ENCODE measurements at regions not wholly inside any gene's neighbourhood (a gene's known extent, or its start where the extent isn't known, plus 50 kb on each side); places are given as distances from the start of the nearest gene placed in this dataset.

DNA sequence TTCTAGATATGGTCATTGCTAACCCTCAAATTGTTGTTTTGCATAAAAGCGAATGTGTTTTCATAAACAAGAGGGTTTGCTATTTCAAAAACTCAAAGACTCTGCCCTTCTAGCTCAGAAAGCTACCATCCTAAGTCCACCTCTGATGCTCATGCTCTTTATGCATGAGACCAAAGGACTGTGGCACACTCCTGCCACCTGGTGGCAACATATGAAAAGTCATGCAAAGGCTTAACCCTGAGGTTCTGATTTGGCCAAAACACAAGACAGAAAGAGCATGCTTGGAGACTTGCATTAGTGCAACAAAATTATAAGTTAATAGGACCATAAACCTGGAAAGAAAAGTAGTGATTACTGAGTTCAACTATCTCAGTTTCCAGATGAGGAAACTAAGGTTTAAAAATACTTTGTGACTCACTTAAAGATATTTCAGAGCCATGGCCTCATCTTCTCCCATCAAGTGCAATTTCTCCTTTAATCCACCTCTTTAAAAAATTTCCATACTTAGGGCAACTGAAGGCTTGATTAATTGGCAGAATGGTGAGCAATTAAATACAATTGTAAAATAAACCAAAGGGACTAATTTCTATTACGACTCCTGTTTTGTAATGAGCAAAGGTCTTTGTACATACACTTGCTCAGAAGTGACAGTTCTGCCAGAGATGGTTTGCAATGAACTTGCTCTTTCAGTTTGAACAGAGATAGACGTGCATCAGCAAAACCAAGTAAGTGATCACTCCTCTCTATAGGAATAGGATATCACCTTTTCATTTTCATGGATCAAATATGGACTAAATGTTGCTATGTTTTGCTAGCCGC, 110.7 kb upstream of the RAD23B start:
- H3K27me3 ChIP-seq (ENCODE audit: control insufficient read depth in 2 of 2, insufficient read depth in 1 of 2, low read length in 1 of 2) = no peaks in the 10 kb centered on the region
- no peaks in the 10 kb centered on the region for H3K36me3 ChIP-seq (ENCODE audit: control insufficient read depth in 2 of 2, insufficient read depth in 2 of 2, low read length in 1 of 2)
- H3K27ac ChIP-seq (ENCODE audit: low read depth in 1 of 2, low read length in 1 of 2) = no peak overlapping the region
- H3K4me1 ChIP-seq (ENCODE audit: control insufficient read depth in 2 of 2, insufficient read depth in 2 of 2, low read length in 2 of 2) = peaks cover 0 to 3% of the 10 kb centered on the region in 2 donors
- H3K9me3 ChIP-seq (ENCODE audit: control insufficient read depth in 2 of 2, insufficient read depth in 1 of 2, low read length in 1 of 2) = no peaks in the 10 kb centered on the region
- H3K4me3 ChIP-seq (ENCODE audit: low read length in 2 of 2) = no peak overlapping the region
- 74% methylated on average over 4 of the region's 4 CpGs for whole genome bisulfite sequencing
- peak; percentile 21 to 80 (median 63) for DNase-seq (ENCODE audit: low read depth in 6 of 9, low spot score in 9 of 9)

DNA sequence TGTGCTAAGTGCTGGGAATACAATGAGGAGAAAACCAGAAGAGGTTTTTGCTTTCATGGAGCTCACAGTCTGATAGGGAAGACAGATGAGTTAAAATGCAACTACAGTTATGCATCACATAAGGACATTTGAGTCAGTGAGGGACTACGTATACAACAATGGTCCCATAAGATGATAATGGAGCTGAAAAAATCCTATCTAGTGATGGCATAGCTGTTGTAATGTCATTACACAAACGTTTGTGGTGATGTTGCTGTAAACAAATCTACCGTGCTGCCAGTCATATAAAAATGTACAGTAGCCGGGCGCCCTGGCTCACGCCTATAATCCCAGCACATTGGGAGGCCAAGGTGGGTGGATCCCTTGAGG, 110.1 kb upstream of the RAD23B start:
- Histone ChIP-seq H3K4me1 (ENCODE audit: control insufficient read depth in 2 of 2, insufficient read depth in 2 of 2, low read length in 2 of 2) (peaks cover 0 to 3% of the 10 kb centered on the region in 2 donors), H3K27me3 (ENCODE audit: control insufficient read depth in 2 of 2, insufficient read depth in 1 of 2, low read length in 1 of 2) (no peaks in the 10 kb centered on the region), H3K9me3 (ENCODE audit: control insufficient read depth in 2 of 2, insufficient read depth in 1 of 2, low read length in 1 of 2) (no peaks in the 10 kb centered on the region), H3K36me3 (ENCODE audit: control insufficient read depth in 2 of 2, insufficient read depth in 2 of 2, low read length in 1 of 2) (no peaks in the 10 kb centered on the region), H3K27ac (ENCODE audit: low read depth in 1 of 2, low read length in 1 of 2) (no peak overlapping the region), H3K4me3 (ENCODE audit: low read length in 2 of 2) (no peak overlapping the region)
- 90% methylated on average over 6 of the region's 6 CpGs for WGBS
- DNase-seq (ENCODE audit: low read depth in 6 of 9, low spot score in 9 of 9) = no peak

DNA sequence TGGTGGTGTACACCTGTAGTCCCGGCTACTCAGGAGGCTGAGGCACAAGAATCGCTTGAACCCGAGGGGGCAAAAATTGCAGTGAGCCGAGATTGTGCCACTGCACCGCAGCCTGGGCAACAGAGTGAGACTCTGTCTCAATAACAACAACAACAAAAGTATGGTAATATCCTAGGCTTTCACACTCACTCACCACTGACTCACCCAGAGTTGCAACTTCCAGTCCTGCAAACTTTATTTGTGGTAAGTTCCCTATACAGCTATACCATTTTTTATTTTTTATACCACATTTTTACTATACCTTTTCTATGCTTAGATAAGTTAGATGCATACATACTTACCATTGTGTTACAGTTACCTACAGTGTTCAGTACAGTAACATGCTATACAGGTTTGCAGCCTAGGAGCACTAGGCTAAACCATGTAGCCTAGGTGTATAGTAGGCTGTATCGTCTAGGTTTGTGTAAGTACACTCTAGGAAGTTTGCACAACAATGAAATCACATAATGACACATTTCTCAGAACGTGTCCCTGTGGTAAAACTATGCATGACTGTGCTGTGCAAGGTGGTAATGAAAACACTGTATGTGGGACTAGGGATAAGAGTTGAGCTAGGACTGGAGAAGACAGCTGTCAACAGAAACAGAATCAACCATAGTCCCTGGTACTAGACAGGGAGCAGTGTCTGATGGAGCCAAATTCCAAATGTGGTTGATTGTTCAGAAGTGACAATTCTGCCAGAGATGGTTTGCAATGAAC, 109.5 kb upstream of the RAD23B start:
- 95% methylated on average over 7 of the region's 7 CpGs for WGBS
- no peak for DNase-seq (ENCODE audit: low read depth in 6 of 9, low spot score in 9 of 9)
- H3K27ac ChIP-seq (ENCODE audit: low read depth in 1 of 2, low read length in 1 of 2) = no peak overlapping the region
- H3K4me3 ChIP-seq (ENCODE audit: low read length in 2 of 2) = no peak overlapping the region
- H3K9me3 ChIP-seq (ENCODE audit: control insufficient read depth in 2 of 2, insufficient read depth in 1 of 2, low read length in 1 of 2) = no peaks in the 10 kb centered on the region
- H3K36me3 ChIP-seq (ENCODE audit: control insufficient read depth in 2 of 2, insufficient read depth in 2 of 2, low read length in 1 of 2) = no peaks in the 10 kb centered on the region
- peaks cover 0 to 3% of the 10 kb centered on the region in 2 donors for H3K4me1 ChIP-seq (ENCODE audit: control insufficient read depth in 2 of 2, insufficient read depth in 2 of 2, low read length in 2 of 2)
- H3K27me3 ChIP-seq (ENCODE audit: control insufficient read depth in 2 of 2, insufficient read depth in 1 of 2, low read length in 1 of 2) = no peaks in the 10 kb centered on the region

DNA sequence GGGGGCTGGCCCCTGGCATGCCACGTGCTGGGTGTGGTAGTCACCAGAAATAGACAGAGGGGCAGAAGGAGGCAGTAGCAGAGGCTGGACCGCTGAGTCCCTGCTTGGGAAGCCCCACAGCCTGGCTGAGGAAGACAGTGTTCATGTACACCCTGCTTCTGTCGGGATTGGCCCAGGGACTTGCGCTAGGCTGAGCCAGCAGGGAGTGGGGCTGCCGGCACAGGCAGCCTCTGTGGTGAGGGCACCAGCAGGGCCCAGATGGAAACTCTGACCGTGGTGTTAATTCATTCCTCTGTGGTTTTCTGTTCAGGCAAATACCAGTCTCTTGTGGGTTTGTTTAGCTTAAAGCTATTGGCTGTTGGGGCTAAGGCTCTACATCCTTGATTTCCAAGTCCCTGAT, 108.6 kb upstream of the RAD23B start:
- Histone ChIP-seq H3K36me3 (ENCODE audit: control insufficient read depth in 2 of 2, insufficient read depth in 2 of 2, low read length in 1 of 2) (no peaks in the 10 kb centered on the region), H3K4me1 (ENCODE audit: control insufficient read depth in 2 of 2, insufficient read depth in 2 of 2, low read length in 2 of 2) (peaks cover 0 to 3% of the 10 kb centered on the region in 2 donors), H3K9me3 (ENCODE audit: control insufficient read depth in 2 of 2, insufficient read depth in 1 of 2, low read length in 1 of 2) (no peaks in the 10 kb centered on the region), H3K4me3 (ENCODE audit: low read length in 2 of 2) (no peak overlapping the region), H3K27ac (ENCODE audit: low read depth in 1 of 2, low read length in 1 of 2) (no peak overlapping the region), H3K27me3 (ENCODE audit: control insufficient read depth in 2 of 2, insufficient read depth in 1 of 2, low read length in 1 of 2) (no peaks in the 10 kb centered on the region)
- WGBS = 69% methylated on average over 6 of the region's 6 CpGs
- no peak for DNase-seq (ENCODE audit: low read depth in 6 of 9, low spot score in 9 of 9)

DNA sequence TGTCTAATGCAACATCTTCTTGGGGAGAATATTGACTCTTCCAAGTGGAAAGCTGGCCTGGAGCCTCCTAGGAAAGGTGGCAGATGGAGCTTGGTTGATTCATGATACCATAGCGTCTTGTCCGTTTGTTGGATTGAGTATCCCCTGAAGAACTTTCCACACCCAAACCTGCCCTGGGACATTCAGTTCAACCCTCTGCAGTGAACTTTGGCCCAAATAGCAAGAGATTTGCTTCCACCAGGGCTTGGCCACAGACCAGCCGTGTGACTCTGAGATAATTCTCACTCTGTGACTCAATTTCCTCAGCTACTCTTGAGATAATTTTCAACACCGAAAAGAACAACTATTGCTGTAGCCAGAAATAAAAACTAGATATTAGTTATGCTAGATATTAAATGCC, 108.0 kb upstream of the RAD23B start:
- 95% methylated on average over 4 of the region's 4 CpGs for WGBS
- H3K4me1 ChIP-seq (ENCODE audit: control insufficient read depth in 2 of 2, insufficient read depth in 2 of 2, low read length in 2 of 2) = peaks cover 0 to 3% of the 10 kb centered on the region in 2 donors
- DNase-seq (ENCODE audit: low read depth in 6 of 9, low spot score in 9 of 9) = no peak
- no peaks in the 10 kb centered on the region for H3K27me3 ChIP-seq (ENCODE audit: control insufficient read depth in 2 of 2, insufficient read depth in 1 of 2, low read length in 1 of 2)
- H3K9me3 ChIP-seq (ENCODE audit: control insufficient read depth in 2 of 2, insufficient read depth in 1 of 2, low read length in 1 of 2) = no peaks in the 10 kb centered on the region
- H3K36me3 ChIP-seq (ENCODE audit: control insufficient read depth in 2 of 2, insufficient read depth in 2 of 2, low read length in 1 of 2) = no peaks in the 10 kb centered on the region
- H3K27ac ChIP-seq (ENCODE audit: low read depth in 1 of 2, low read length in 1 of 2) = no peak overlapping the region
- no peak overlapping the region for H3K4me3 ChIP-seq (ENCODE audit: low read length in 2 of 2)

DNA sequence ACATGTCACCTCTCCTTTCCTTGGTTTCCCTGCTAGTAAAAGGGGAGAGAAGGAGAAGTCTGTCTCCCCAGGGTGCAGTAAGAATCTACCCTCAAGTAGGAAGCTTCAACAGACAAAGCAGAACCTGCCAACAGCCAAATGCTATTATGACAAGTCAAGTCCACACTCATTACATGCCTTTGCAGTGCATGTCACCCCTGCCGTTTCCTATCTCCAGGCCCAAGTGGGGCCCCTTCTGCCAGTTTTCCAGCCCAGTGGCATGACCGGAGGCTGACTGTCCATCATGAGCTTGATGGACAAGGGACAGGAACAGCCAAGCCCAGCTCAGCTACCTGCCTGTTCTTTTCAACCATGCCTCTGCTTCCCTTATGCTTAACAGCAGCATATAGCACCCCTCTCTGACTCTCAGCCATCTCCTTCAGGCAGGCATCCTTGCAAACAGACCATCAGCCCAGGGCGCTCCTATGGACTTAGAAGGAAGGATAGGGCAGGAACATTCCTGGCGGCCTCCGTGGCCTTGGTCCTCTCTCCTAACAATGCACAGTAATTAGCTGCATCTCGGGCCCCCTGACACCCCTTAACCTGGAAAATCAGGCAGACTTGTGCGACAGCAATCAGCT, 107.2 kb upstream of the RAD23B start:
- H3K27ac ChIP-seq (ENCODE audit: low read depth in 1 of 2, low read length in 1 of 2) = no peak overlapping the region
- no peaks in the 10 kb centered on the region for H3K9me3 ChIP-seq (ENCODE audit: control insufficient read depth in 2 of 2, insufficient read depth in 1 of 2, low read length in 1 of 2)
- WGBS = 94% methylated on average over 7 of the region's 7 CpGs
- DNase-seq (ENCODE audit: low read depth in 6 of 9, low spot score in 9 of 9) = no peak
- H3K4me3 ChIP-seq (ENCODE audit: low read length in 2 of 2) = no peak overlapping the region
- no peaks in the 10 kb centered on the region for H3K27me3 ChIP-seq (ENCODE audit: control insufficient read depth in 2 of 2, insufficient read depth in 1 of 2, low read length in 1 of 2)
- no peaks in the 10 kb centered on the region for H3K36me3 ChIP-seq (ENCODE audit: control insufficient read depth in 2 of 2, insufficient read depth in 2 of 2, low read length in 1 of 2)
- H3K4me1 ChIP-seq (ENCODE audit: control insufficient read depth in 2 of 2, insufficient read depth in 2 of 2, low read length in 2 of 2) = peaks cover 0 to 3% of the 10 kb centered on the region in 2 donors

DNA sequence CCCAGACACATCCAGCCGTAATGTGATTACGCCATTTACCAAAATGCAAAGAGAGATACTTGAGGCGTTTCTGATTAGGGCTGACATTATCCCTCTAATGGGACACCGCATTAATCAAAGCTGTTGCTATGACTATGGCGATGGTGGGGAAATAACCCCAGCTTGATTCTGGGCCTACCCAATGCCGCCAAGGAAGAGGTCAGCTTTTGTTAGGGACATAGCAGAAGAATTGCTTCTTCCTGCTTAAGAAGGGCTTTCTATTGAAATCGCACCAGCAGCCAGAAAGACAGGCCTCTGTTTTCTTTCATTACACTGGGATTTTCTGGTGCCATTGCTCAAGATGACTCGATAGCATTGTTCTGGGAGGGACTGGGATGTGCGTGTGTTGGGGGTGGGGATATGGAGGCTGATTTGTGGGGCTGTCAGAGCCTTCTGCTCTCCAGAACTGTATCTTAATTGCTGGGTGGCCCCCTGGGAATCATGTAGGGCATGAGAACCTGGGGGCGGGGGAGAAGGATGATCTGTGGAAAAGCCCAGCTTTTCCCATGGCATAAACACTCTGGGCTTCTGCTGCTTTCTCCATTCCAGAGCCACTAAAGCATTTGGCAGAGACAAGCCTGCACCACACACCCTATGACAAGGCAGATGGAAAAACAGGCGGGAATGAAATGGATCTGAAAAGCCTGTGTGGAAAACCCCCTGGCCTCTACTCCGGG, 106.5 kb upstream of the RAD23B start:
- Histone ChIP-seq H3K36me3 (ENCODE audit: control insufficient read depth in 2 of 2, insufficient read depth in 2 of 2, low read length in 1 of 2) (no peaks in the 10 kb centered on the region), H3K4me1 (ENCODE audit: control insufficient read depth in 2 of 2, insufficient read depth in 2 of 2, low read length in 2 of 2) (peaks cover 0 to 3% of the 10 kb centered on the region in 2 donors), H3K27me3 (ENCODE audit: control insufficient read depth in 2 of 2, insufficient read depth in 1 of 2, low read length in 1 of 2) (no peaks in the 10 kb centered on the region), H3K27ac (ENCODE audit: low read depth in 1 of 2, low read length in 1 of 2) (peak overlapping the region in 1 of 2 donors; percentile 14), H3K4me3 (ENCODE audit: low read length in 2 of 2) (no peak overlapping the region), H3K9me3 (ENCODE audit: control insufficient read depth in 2 of 2, insufficient read depth in 1 of 2, low read length in 1 of 2) (no peaks in the 10 kb centered on the region)
- 91% methylated on average over 12 of the region's 12 CpGs for WGBS
- peak in 1 of 9 donors; percentile 15 for DNase-seq (ENCODE audit: low read depth in 6 of 9, low spot score in 9 of 9)

DNA sequence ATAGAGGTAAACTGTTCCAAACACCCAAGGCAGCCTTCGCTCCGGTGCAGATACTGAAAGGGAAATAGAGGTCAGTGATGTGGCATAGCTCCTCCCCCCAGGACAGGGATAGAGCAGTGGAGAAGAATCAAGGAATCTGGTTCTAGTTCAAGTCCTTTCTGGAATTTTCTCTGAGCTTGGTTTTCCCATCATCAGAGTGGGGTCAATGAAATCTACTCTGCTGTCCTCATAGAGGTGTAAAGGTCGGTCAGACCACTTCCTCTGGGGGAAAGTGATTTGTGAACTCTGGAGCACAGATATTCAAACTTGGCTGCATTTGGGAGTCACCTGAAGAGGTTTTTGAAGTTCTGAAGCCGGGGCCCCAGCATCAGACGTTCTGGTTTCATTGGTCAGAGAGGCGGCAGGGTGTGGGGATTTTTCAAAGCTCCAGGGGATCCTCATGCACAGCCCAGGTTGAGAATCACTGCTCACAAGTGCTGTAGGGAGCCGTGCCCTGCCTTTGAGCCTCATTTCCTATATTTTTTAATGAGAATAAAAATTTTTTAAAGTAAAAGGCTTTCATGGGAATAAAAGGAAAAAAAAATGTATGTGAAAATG, 105.7 kb upstream of the RAD23B start:
- Histone ChIP-seq H3K27me3 (ENCODE audit: control insufficient read depth in 2 of 2, insufficient read depth in 1 of 2, low read length in 1 of 2) (no peaks in the 10 kb centered on the region), H3K4me1 (ENCODE audit: control insufficient read depth in 2 of 2, insufficient read depth in 2 of 2, low read length in 2 of 2) (peaks cover 0 to 3% of the 10 kb centered on the region in 2 donors), H3K27ac (ENCODE audit: low read depth in 1 of 2, low read length in 1 of 2) (peak overlapping the region in 1 of 2 donors; percentile 37), H3K4me3 (ENCODE audit: low read length in 2 of 2) (no peak overlapping the region), H3K9me3 (ENCODE audit: control insufficient read depth in 2 of 2, insufficient read depth in 1 of 2, low read length in 1 of 2) (no peaks in the 10 kb centered on the region), H3K36me3 (ENCODE audit: control insufficient read depth in 2 of 2, insufficient read depth in 2 of 2, low read length in 1 of 2) (no peaks in the 10 kb centered on the region)
- DNase-seq (ENCODE audit: low read depth in 6 of 9, low spot score in 9 of 9) = no peak
- WGBS = 89% methylated on average over 7 of the region's 7 CpGs
